ENCODE measurements at regions not wholly inside any gene's neighbourhood (a gene's known extent, or its start where the extent isn't known, plus 50 kb on each side); places are given as distances from the start of the nearest gene placed in this dataset.

GRCh38 chr1:18552631-18553030 lies 71.9 kb downstream of the KLHDC7A start:
- TF ChIP-seq, protein P1, sequence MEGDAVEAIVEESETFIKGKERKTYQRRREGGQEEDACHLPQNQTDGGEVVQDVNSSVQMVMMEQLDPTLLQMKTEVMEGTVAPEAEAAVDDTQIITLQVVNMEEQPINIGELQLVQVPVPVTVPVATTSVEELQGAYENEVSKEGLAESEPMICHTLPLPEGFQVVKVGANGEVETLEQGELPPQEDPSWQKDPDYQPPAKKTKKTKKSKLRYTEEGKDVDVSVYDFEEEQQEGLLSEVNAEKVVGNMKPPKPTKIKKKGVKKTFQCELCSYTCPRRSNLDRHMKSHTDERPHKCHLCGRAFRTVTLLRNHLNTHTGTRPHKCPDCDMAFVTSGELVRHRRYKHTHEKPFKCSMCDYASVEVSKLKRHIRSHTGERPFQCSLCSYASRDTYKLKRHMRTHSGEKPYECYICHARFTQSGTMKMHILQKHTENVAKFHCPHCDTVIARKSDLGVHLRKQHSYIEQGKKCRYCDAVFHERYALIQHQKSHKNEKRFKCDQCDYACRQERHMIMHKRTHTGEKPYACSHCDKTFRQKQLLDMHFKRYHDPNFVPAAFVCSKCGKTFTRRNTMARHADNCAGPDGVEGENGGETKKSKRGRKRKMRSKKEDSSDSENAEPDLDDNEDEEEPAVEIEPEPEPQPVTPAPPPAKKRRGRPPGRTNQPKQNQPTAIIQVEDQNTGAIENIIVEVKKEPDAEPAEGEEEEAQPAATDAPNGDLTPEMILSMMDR (IDR thresholded peaks at IDR 0.05; ENCODE audit: insufficient read depth, low read length), result no peak
- no peak overlapping the region for H3K4me3 ChIP-seq (ENCODE audit: low read depth, low read length)
- DNase-seq (ENCODE audit: low read depth), result no peak

DNA sequence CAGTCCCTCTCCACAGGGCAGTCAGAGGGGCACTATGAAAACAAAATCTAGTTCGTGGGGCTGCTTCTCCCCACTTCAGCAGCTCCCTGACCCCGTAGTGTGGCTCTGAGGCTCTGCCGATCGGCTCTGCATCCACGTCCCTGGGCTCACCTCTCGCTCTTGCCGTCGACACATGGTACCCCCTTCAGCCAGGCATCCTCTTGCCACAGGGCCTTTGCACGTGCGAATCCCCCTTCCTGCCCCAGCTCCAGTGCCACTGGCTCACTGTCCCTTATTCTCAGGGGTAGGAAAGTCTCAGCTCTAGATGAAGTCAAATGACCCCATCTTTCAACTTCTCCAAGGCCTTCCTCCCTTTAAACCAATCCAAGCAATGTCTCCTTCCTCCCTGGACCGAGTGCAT lies 72.7 kb downstream of the KLHDC7A start:
- no peak overlapping the region for H3K4me3 ChIP-seq (ENCODE audit: low read depth, low read length)
- DNase-seq (ENCODE audit: low read depth), result no peak
- TF ChIP-seq, protein P1 (IDR thresholded peaks at IDR 0.05; ENCODE audit: insufficient read depth, low read length), result no peak

GRCh38 chr1:18554099-18554498 lies 73.4 kb downstream of the KLHDC7A start:
- H3K4me3 ChIP-seq (ENCODE audit: low read depth, low read length), result no peak overlapping the region
- TF ChIP-seq, protein P1 (IDR thresholded peaks at IDR 0.05; ENCODE audit: insufficient read depth, low read length), result no peak
- DNase-seq (ENCODE audit: low read depth), result no peak

GRCh38 chr1:18554597-18554996 lies 73.9 kb downstream of the KLHDC7A start:
- TF ChIP-seq, protein P1 (IDR thresholded peaks at IDR 0.05; ENCODE audit: insufficient read depth, low read length), result no peak
- no peak for DNase-seq (ENCODE audit: low read depth)
- no peak overlapping the region for H3K4me3 ChIP-seq (ENCODE audit: low read depth, low read length)

DNA sequence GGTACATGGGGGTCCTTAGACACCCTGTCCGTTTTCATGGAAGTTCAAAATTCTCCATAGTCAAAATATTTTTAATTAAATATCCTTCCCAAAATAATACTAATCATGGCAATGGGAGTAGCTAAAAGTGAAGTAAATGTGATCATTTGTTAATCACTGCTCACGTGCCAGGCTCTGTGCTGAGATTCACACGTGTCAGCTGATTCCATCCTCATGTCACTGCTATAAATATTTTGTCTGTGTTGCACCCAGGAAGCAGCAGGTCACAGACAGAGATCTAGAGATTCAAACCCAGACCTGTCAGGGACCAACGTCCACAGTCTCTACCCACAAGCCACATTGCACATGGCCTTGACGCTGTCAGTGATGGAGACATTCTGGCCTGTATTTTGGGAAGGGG lies 74.3 kb downstream of the KLHDC7A start:
- no peak overlapping the region for H3K4me3 ChIP-seq (ENCODE audit: low read depth, low read length)
- TF ChIP-seq, protein P1 (IDR thresholded peaks at IDR 0.05; ENCODE audit: insufficient read depth, low read length), result no peak
- no peak for DNase-seq (ENCODE audit: low read depth)

- TF ChIP-seq, protein P1 (IDR thresholded peaks at IDR 0.05; ENCODE audit: insufficient read depth, low read length), result no peak
- no peak overlapping the region for H3K4me3 ChIP-seq (ENCODE audit: low read depth, low read length)
- peak; percentile 12 for DNase-seq (ENCODE audit: low read depth)
Measured at GRCh38 chr1:18556364-18556763, 74.3 kb upstream of the PAX7 start.

Data from fibroblast of the aortic adventitia (primary cell).